ENCODE measurements at regions not wholly inside any gene's neighbourhood (a gene's known extent, or its start where the extent isn't known, plus 50 kb on each side); places are given as distances from the start of the nearest gene placed in this dataset.

- Histone ChIP-seq H3K9me2 (ENCODE audit: insufficient read depth) (no peaks in the 10 kb centered on the region), H2AFZ (no peak overlapping the region), H3K4me3 (no peak overlapping the region), H3K36me3 (ENCODE audit: low read depth) (no peaks in the 10 kb centered on the region), H3K4me2 (no peak overlapping the region), H3K9me3 (ENCODE audit: insufficient read depth, low read depth) (no peaks in the 10 kb centered on the region), H3K27me3 (ENCODE audit: insufficient read depth, low read depth) (no peaks in the 10 kb centered on the region), H3K4me1 (replicated peaks; ENCODE audit: insufficient read depth) (no peaks in the 10 kb centered on the region), H4K20me1 (ENCODE audit: insufficient read depth) (no peaks in the 10 kb centered on the region), H3F3A (ENCODE audit: insufficient read depth, low read depth) (no peaks in the 10 kb centered on the region), H3K27ac (no peak overlapping the region), H3K79me2 (ENCODE audit: low read depth) (no peaks in the 10 kb centered on the region)
- no TSS peak for BruUV-seq (replicated peaks)
- POLR2A ChIA-PET (ENCODE audit: unreplicated experiment): no interaction called here
- no peak for TF ChIP-seq CTCF (conservative IDR thresholded peaks at IDR 0.05)
- TF ChIP-seq EZH2 (IDR thresholded peaks at IDR 0.05; ENCODE audit: low read depth): no peak
- DNase-seq: no peak
- CTCF ChIA-PET: interaction anchor here (0.6 kb wide), 1 partner anchor 49 kb away, joined by 8 read pairs; no protein-coding TSS in a partner anchor
- intact Hi-C loops (cut with micrococcal nuclease; ENCODE audit: unreplicated experiment): no loop called here
Measured at GRCh38 chr19:34305221-34306083, 51.1 kb downstream of the GARRE1 start.

GRCh38 chr19:34306213-34306661 lies 51.9 kb downstream of the GARRE1 start:
- CTCF ChIA-PET: no interaction called here
- Histone ChIP-seq H3K27ac (no peak overlapping the region), H3K36me3 (ENCODE audit: low read depth) (no peaks in the 10 kb centered on the region), H3K4me2 (no peak overlapping the region), H4K20me1 (ENCODE audit: insufficient read depth) (no peaks in the 10 kb centered on the region), H3K4me3 (no peak overlapping the region), H3K27me3 (ENCODE audit: insufficient read depth, low read depth) (no peaks in the 10 kb centered on the region), H2AFZ (no peak overlapping the region), H3K4me1 (replicated peaks; ENCODE audit: insufficient read depth) (no peaks in the 10 kb centered on the region), H3K79me2 (ENCODE audit: low read depth) (no peaks in the 10 kb centered on the region), H3K9me2 (ENCODE audit: insufficient read depth) (no peaks in the 10 kb centered on the region), H3F3A (ENCODE audit: insufficient read depth, low read depth) (no peaks in the 10 kb centered on the region), H3K9me3 (ENCODE audit: insufficient read depth, low read depth) (no peaks in the 10 kb centered on the region)
- POLR2A ChIA-PET (ENCODE audit: unreplicated experiment): no interaction called here
- BruUV-seq (replicated peaks): no TSS peak
- no peak for TF ChIP-seq CTCF (conservative IDR thresholded peaks at IDR 0.05)
- TF ChIP-seq EZH2 (IDR thresholded peaks at IDR 0.05; ENCODE audit: low read depth): no peak
- intact Hi-C loops (cut with micrococcal nuclease; ENCODE audit: unreplicated experiment): no loop called here
- DNase-seq: no peak

GRCh38 chr19:34306824-34307223 lies 52.5 kb downstream of the GARRE1 start:
- H3K79me2 ChIP-seq (ENCODE audit: low read depth): no peaks in the 10 kb centered on the region
- H3K4me1 ChIP-seq (replicated peaks; ENCODE audit: insufficient read depth): no peaks in the 10 kb centered on the region
- no peaks in the 10 kb centered on the region for H3K27me3 ChIP-seq (ENCODE audit: insufficient read depth, low read depth)
- no peak overlapping the region for H2AFZ ChIP-seq
- ChIA-PET CTCF (no interaction called here), POLR2A (ENCODE audit: unreplicated experiment) (no interaction called here)
- no peak for DNase-seq
- BruUV-seq (replicated peaks): no TSS peak
- no peaks in the 10 kb centered on the region for H3K36me3 ChIP-seq (ENCODE audit: low read depth)
- no peaks in the 10 kb centered on the region for H3K9me3 ChIP-seq (ENCODE audit: insufficient read depth, low read depth)
- no peaks in the 10 kb centered on the region for H4K20me1 ChIP-seq (ENCODE audit: insufficient read depth)
- no peak overlapping the region for H3K4me3 ChIP-seq
- TF ChIP-seq CTCF (conservative IDR thresholded peaks at IDR 0.05) (no peak), EZH2 (IDR thresholded peaks at IDR 0.05; ENCODE audit: low read depth) (no peak)
- no peaks in the 10 kb centered on the region for H3F3A ChIP-seq (ENCODE audit: insufficient read depth, low read depth)
- intact Hi-C loops (cut with micrococcal nuclease; ENCODE audit: unreplicated experiment): no loop called here
- no peak overlapping the region for H3K4me2 ChIP-seq
- no peaks in the 10 kb centered on the region for H3K9me2 ChIP-seq (ENCODE audit: insufficient read depth)
- H3K27ac ChIP-seq: no peak overlapping the region
